ENCODE measurements at regions not wholly inside any gene's neighbourhood (a gene's known extent, or its start where the extent isn't known, plus 50 kb on each side); places are given as distances from the start of the nearest gene placed in this dataset.
"Not testable (repeated sequence)": the region's sequence is repeated elsewhere in the genome, so short reads cannot be mapped to it uniquely, and the experiment has no call there.

GRCh38 chrX:97909245-97909644, 1025.5 kb downstream of the RPA4 start:
- WGBS (ENCODE audit: insufficient coverage, low coverage, missing lambda C conversion rate): 0% methylated on average over 3 of the region's 3 CpGs
- BruUV-seq (replicated peaks): no TSS peak
- no peaks in the 10 kb centered on the region for H4K20me1 ChIP-seq (replicated peaks; ENCODE audit: control insufficient read depth, insufficient read depth, low read length)
- H3K4me2 ChIP-seq (ENCODE audit: insufficient read depth, low read length): no peak overlapping the region
- H3K9me1 ChIP-seq (ENCODE audit: control insufficient read depth, insufficient read depth, low read length): no peaks in the 10 kb centered on the region
- in situ Hi-C loops (cut with MboI) (no loop called here), intact Hi-C loops (cut with micrococcal nuclease) (no loop called here)
- DNase-seq (ENCODE audit: extremely low read depth in 1 of 4, low spot score in 3 of 4) (no peak), ATAC-seq (no peak), FAIRE-seq (no peak)
- no peak for TF ChIP-seq SAFB2 (IDR thresholded peaks at IDR 0.05; ENCODE audit: borderline replicate concordance, low read depth, low read length, severe bottlenecking)
- no peak for TF ChIP-seq KLF1 (tag; IDR thresholded peaks at IDR 0.05)
- no peak overlapping the region for H2AFZ ChIP-seq (ENCODE audit: low read depth, low read length)
- ChIA-PET CTCF (ENCODE audit: low intra/inter-chr PET ratio) (no interaction called here), POLR2A (no interaction called here)
- H3K27me3 ChIP-seq (ENCODE audit: control insufficient read depth in 2 of 2, insufficient read depth in 2 of 2, low read length in 2 of 2): no peaks in the 10 kb centered on the region
- H3K9ac ChIP-seq (ENCODE audit: insufficient read depth in 1 of 2, low read depth in 2 of 2, low read length in 2 of 2): no peak overlapping the region
- no peaks in the 10 kb centered on the region for H3K4me1 ChIP-seq (replicated peaks in 1 of 2; ENCODE audit: control insufficient read depth in 2 of 2, insufficient read depth in 2 of 2, low read length in 2 of 2)
- H3K9me3 ChIP-seq (replicated peaks; ENCODE audit: control insufficient read depth, insufficient read depth, low read depth, low read length): no peaks in the 10 kb centered on the region
- no peaks in the 10 kb centered on the region for H3K79me2 ChIP-seq (ENCODE audit: control insufficient read depth, insufficient read depth, low read length)
- H3K4me3 ChIP-seq: no peak overlapping the region
- H3K27ac ChIP-seq (ENCODE audit: extremely low read depth, low read depth, low read length): no peak overlapping the region
- H3K36me3 ChIP-seq (ENCODE audit: control insufficient read depth, insufficient read depth, low read length): no peaks in the 10 kb centered on the region

DNA sequence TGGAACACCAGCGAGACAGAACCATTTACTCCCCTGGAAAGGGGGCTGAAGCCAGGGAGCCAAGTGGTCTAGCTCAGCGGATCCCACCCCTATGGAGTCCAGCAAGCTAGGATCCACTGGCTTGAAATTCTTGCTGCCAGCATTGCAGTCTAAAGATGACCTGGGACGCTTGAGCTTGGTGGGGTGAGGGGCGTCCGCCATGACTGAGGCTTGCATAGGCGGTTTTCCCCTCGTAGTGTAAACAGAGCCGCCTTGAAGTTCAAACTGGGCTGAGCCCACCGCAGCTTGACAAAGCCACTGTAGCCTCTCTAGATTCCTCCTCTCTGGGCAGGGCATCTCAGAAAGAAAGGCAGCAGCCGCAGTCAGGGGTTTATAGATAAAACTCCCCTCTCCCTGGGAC, 1031.7 kb downstream of the RPA4 start:
- intact Hi-C loops (cut with micrococcal nuclease); H3K27me3 ChIP-seq (ENCODE audit: control insufficient read depth in 2 of 2, insufficient read depth in 2 of 2, low read length in 2 of 2); H3K9me1 ChIP-seq (ENCODE audit: control insufficient read depth, insufficient read depth, low read length); H3K4me2 ChIP-seq (ENCODE audit: insufficient read depth, low read length); ATAC-seq; FAIRE-seq; H4K20me1 ChIP-seq (replicated peaks; ENCODE audit: control insufficient read depth, insufficient read depth, low read length); H3K36me3 ChIP-seq (ENCODE audit: control insufficient read depth, insufficient read depth, low read length); BruUV-seq (replicated peaks); in situ Hi-C loops (cut with MboI); H3K9me3 ChIP-seq (replicated peaks; ENCODE audit: control insufficient read depth, insufficient read depth, low read depth, low read length); POLR2A ChIA-PET; CTCF ChIA-PET (ENCODE audit: low intra/inter-chr PET ratio); H3K9ac ChIP-seq (ENCODE audit: insufficient read depth in 1 of 2, low read depth in 2 of 2, low read length in 2 of 2); H2AFZ ChIP-seq (ENCODE audit: low read depth, low read length); H3K4me3 ChIP-seq; H3K27ac ChIP-seq (ENCODE audit: extremely low read depth, low read depth, low read length); DNase-seq (ENCODE audit: extremely low read depth in 1 of 4, low spot score in 3 of 4); H3K79me2 ChIP-seq (ENCODE audit: control insufficient read depth, insufficient read depth, low read length); H3K4me1 ChIP-seq (replicated peaks in 1 of 2; ENCODE audit: control insufficient read depth in 2 of 2, insufficient read depth in 2 of 2, low read length in 2 of 2): not testable (repeated sequence)
- 7% methylated on average over 3 of the region's 10 CpGs for WGBS (ENCODE audit: insufficient coverage, low coverage, missing lambda C conversion rate)

GRCh38 chrX:97921223-97921622, 1037.5 kb downstream of the RPA4 start:
- H4K20me1 ChIP-seq (replicated peaks; ENCODE audit: control insufficient read depth, insufficient read depth, low read length); CTCF ChIA-PET (ENCODE audit: low intra/inter-chr PET ratio); H3K27ac ChIP-seq (ENCODE audit: extremely low read depth, low read depth, low read length); H3K9me1 ChIP-seq (ENCODE audit: control insufficient read depth, insufficient read depth, low read length); POLR2A ChIA-PET; H2AFZ ChIP-seq (ENCODE audit: low read depth, low read length); H3K9ac ChIP-seq (ENCODE audit: insufficient read depth in 1 of 2, low read depth in 2 of 2, low read length in 2 of 2); in situ Hi-C loops (cut with MboI); FAIRE-seq; DNase-seq (ENCODE audit: extremely low read depth in 1 of 4, low spot score in 3 of 4); H3K79me2 ChIP-seq (ENCODE audit: control insufficient read depth, insufficient read depth, low read length); H3K4me2 ChIP-seq (ENCODE audit: insufficient read depth, low read length); H3K36me3 ChIP-seq (ENCODE audit: control insufficient read depth, insufficient read depth, low read length); H3K27me3 ChIP-seq (ENCODE audit: control insufficient read depth in 2 of 2, insufficient read depth in 2 of 2, low read length in 2 of 2); H3K9me3 ChIP-seq (replicated peaks; ENCODE audit: control insufficient read depth, insufficient read depth, low read depth, low read length); ATAC-seq; intact Hi-C loops (cut with micrococcal nuclease); H3K4me3 ChIP-seq; H3K4me1 ChIP-seq (replicated peaks in 1 of 2; ENCODE audit: control insufficient read depth in 2 of 2, insufficient read depth in 2 of 2, low read length in 2 of 2); BruUV-seq (replicated peaks): not testable (repeated sequence)
- WGBS (ENCODE audit: insufficient coverage, low coverage, missing lambda C conversion rate): 3% methylated on average over 8 of the region's 8 CpGs
